NCI-H226 (cell line): ENCODE measurements at regions not wholly inside any gene's neighbourhood (a gene's known extent, or its start where the extent isn't known, plus 50 kb on each side); places are given as distances from the start of the nearest gene placed in this dataset.

Experiments
- DNase-seq: peaks from one replicate; pipeline ENCODE4 v3.0.0-alpha.2; 2015

DNA sequence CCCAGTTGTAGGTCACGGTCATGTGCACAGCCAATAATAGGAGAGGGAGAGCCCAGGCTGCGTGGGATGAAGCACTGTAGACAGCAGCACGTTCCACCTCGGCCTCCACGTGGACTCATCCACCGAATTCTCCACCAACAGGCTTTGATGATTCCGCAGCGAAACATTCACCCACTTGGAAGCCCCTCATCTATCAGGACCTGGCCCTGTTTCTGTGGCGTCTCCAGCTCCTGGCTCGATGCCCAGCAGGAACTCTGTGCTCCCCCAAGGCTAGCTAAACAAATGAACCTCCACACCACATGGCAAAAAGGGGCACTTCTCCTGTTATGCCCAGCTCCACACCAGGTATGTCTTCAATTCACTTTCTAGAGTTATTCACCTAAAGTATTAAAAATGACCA lies 237.9 kb upstream of the PDE10A start:
- DNase-seq: no peak

DNA sequence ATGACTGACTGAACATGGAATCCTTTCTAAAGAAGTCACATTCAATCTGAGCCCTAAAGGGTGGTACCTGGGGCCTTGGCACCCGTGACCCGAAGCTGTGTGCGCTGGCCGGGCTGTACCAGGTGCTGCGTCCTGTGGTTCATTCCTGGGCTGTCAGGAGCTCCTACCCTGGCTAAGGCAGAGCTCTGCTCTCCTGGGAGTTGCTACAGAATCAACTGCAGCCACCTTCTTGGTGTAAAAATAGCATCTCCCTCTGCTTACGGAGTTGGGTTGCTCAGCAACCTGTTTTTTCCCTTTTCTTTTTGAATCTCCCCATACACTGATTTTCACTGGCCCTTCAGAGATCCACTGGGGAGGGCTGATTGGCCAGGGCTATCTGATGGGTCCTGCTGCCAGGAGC lies 236.6 kb upstream of the PDE10A start:
- DNase-seq: no peak

DNA sequence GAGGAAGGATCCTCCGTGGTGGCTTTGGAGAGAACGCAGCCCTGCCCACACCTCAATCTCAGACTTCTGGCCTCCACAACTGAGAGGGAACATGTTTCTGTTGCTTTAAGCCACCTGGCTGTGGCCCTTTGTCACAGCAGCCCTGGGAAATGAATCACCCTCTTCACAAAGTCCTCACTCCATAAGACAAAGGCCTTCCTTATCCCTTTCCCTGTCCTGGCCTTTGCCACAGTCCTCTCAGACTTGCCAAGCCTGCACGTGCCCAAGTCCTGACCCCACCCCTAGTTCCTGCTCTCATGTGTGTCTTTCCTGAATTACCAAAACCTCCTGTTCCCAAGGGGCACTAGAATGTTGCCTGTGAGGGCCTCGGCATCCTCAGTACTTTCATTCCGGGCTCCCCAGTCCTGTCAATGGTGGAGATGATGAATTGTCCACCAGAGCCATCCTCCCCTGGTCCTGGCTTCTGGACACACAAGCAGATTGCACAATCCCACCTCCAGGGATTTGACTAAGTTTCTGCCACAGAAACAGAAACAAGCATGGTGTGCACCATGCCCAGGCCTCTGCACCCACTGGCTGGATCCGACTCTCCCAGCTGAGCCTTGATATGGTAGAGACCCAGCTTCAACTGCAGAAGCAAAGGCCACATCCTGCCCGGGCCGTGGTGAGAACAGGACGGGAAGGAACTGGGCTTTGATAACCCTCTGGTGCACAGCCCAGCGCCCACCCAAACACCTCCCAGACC lies 232.6 kb upstream of the PDE10A start:
- no peak for DNase-seq

DNA sequence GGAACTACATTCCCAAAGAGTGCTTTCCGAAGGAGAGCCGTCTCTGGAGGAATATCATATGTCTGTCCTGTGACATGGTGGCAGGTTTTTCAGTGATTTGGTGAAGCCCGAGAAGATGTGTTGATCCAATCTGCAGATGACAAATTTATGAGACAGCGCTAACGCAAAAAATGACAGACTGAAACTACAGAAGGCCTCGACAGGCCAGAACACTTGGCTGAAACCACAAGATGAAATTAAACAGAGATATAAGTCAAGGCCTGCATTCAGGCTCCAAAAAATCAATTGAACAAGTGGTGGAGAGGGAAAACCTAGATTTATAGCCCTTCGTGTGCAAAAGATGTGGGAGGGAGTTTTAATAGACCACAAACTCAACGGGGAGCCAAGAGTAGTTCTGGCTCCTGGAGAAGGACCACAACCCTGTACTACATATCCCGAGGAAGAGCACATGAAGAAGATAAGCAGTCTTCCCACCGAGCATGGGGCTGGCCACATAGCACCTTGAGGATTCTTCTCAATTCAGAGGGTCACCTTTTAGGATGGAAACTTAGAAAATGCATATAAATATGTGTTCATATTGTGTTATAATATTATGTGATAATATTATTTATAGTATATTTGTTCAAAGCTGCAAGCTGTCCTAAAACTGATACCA lies 231.3 kb upstream of the PDE10A start:
- DNase-seq: no peak

DNA sequence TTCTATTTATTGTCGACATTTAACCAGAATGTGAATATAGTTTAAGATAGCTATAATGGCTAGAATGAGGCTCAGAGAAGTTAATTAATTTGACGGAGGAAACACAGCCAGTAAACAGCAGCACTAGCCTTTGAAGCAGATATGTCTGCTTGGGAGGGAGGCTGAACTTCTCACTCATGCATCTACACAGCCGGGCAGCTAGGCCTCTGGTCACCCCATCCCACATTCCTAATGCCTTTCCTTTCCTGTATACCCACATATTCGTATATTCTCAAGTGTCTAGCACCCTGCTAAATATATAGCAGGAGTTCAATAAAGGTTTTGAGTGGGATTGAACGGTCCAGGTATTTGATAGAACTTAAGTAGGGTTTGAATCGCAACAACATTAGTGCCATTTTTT lies 230.4 kb upstream of the PDE10A start:
- DNase-seq: no peak

DNA sequence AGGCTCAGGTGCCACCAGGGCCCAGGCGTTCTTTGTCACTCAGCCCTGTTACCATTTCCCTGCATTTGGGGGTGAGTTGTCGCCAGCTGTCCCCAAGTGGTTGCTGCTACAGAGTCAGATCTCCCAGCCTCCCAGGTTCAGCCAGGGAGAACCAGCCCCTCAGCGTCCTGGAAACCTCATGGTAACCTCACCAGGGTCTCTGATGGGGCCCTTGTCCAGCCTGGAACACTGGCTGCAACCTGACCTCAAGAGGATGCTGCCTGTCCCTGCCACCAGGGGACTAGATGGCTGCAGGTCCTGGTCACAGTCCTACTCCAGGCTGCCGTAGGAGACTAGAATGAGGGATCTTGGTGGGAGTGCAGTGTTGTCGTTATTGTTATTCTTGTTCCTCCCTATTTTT lies 228.3 kb upstream of the PDE10A start:
- DNase-seq: no peak

DNA sequence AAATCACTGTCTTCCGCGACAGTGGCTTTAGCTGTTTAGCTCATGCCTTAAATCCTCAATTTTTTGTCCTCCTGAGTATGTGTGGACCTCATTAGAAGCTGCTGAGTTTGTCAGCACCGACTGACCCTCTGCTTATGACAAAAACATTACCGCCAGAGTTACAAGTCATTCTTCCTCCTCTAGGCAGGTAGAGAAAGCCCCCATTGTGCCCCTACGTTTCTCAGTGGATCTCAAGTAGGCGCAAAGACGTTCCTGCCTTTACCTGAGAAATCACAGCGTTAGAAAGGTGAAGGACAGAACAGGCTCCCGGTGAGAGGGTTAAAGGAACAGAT lies 227.3 kb upstream of the PDE10A start:
- DNase-seq: no peak

DNA sequence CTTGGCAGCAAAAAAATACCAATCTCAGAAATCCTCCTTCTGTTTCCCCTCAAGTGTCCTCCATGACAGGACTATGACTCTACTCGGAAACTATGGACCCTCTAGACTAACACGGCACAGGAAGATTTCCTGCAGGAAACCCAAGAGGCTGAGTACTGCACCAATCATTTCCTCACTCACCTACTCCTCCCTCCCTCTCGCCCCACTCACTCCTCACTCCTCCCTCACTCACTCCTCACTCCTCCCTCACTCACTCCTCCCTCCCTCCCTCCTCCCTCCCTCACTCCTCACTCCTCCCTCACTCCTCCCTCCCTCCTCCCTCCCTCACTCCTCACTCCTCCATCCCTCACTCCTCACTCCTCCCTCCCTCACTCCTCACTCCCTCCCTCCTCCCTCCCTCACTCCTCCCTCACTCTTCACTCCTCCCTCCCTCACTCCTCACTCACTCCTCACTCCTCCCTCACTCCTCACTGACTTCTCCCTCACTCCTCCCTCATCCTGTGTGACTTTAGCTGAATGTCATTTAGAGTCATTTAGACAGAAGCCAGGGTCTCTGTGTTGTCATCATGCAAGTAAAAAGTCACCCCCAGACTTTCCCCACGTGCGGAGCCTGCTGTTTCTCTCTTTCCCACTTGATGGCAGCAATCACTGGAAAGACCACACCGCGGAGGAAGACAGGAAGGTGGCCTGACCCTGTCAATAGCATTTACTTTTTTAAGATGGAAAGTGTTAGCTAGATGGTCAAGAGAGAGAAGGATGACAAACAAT lies 226.8 kb upstream of the PDE10A start:
- peak; percentile 7 for DNase-seq

DNA sequence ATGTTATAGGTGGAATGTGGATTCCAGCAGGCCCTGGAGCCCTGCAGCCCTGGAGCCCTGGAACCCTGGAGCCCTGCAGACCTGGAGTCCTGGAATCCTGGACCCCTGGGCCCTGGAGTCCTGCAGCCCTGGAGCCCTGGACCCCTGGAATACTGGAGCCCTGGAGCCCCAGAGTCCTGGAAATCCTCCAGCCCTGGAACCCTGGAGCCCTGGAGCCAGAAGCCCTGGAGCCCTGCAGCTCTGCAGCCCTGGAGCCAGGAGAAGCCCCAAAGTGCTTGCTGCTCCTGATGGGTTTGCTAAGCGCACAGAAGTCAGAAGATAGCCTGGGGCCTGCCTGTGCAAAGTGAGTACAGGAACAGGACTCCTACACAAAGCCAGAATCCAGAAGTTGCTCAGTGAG lies 223.1 kb upstream of the PDE10A start:
- DNase-seq: no peak

DNA sequence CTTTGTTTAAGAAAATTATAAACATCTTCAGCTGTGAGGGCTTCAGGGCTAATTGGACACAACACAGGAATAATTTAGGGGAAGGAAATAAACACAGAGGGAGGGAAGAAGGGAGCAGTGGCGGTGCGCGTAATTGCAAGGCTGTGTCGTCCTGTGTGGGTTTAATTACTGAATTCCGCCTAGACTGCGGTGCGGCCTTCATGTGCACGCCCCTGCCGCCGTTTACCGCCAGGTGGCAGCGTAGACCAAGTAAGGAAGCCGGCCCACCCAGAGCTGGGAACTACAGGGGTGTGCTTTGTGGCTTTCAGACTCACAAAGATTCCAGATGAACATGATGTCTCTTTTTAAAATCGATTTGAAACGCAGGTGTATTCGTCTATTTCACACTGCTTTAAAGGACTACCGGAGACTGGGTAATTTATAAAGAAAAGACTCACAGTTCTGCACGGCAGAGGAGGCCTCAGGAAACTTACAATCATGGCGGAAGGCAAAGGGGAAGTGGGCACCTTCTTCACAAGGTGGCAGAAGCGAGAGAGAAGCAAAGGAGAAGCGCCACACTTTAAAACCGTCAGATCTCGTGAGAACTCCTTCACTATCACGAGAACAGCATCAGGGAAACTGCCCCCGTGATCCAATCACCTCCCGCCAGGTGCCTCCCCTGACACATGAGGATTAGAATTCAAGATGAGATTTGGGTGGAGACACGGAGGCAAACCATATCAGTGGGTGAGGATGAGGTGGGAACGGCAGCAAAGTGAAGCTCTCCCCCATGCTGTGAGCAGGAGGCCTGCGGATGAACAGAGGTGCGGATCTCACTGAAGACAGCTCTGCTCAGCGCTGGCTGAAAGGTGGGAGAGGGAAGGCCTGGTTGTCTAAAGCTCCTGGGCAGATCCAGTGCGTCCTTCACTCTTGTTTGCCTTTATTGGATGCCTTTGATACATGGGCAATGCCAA lies 222.0 kb upstream of the PDE10A start:
- DNase-seq: peak; percentile 33

DNA sequence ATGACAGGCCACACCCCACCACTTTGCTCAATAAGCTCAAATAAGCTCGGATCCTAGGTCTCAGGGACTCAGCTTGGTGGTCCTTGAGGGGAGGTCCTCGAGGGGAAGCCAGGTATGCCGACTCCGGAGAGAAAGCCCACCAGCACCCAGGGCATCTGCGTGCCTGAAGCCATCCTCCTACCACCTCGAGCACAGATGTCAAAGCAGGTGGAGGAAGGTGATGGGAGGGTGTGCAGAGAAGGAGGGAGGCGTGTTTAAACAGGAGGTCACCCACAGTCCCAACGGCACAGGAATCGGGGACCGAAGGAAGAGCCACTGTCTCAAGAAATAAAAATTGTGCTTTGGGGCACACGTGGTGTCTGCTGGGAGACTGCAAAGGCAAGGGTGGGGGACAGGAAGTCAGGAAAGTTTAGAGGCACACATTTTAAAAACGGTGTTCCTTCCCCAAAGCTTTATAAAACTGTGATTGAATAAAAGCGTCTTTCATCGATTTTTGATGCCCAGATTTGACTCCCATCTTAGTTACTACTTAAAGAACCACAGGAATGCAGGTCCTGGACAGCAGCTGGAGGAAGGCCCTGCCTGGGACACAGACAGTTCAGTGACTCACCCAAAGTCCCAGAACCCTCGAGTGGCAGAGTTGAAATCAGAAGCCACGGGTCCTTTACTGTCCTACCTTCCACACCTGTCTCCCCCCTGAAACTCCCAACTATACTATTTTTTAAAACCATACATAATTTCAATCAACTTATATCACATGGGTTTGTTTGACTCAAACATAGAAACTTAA lies 221.0 kb upstream of the PDE10A start:
- no peak for DNase-seq

DNA sequence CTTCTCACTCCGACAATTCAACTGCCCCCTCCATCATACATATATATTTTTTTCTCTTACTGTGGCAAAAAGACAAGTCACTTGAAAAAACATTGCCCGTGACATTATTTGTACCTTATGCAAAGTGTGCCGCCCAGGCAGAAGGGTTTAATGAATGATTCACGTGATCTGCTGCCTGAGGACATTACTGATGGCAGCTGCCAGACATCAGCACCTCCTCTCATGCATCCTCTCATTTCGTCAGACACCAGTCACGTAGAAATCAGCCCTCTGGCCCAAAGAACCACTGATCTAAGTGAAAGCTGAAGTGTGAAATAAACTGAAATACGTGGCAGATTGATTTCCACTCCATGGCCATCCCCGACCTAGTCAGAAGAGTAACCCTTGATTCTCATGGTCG lies 218.8 kb upstream of the PDE10A start:
- no peak for DNase-seq

DNA sequence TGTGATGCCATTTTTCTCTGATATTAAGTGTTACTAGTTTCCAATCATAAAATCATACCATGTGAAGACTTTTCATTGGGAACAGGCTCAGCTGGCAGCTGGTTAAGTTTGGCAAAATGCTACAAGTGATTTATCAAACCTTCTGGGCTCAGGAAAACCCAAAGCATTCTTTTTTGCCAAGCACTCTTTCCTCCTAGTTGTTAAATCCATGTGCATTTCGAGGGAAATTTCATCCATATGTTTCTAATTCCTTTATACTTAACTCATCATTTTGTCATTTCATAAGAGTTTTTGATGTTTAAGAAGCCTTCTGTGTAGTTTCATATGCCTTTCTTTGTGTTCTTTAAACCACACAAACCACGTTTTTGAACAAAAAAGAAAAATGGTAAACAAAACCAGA lies 217.6 kb upstream of the PDE10A start:
- no peak for DNase-seq

DNA sequence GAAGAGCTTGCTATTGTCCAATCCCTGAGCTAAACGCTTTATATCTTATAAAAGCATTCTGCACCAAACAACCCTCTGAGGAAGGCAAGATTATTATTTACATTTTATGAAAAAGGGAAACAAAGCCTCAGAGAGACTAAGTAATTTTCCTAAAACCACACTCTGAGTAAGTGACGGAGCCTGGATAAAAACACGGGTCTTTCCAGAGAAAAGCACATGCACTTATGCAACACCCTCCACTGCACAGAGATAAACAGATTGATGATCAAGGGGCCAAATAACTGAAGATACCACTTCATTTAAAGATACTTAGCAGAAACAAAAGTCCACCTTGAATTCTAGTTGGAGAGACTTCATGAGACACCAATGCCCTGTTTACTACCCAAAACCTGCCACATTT lies 214.7 kb upstream of the PDE10A start:
- DNase-seq: no peak

DNA sequence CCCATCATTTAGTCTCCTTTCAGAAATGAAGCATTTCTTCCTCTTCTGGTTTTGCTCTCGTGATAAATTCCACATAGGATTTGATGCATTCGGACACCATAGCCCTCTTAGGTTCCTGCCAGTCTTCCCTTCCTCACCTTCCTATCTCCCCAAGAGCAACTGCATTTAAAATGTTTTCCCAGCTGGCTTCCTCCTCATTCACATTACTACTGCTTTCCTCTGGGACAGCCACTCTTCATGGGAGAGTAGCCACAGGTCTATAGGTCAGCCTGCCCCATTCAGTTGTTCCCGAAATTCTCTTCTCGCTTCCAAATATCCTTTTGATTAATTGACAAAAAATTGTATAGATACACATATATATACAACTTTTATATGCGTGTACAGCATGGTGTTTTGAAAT lies 214.2 kb upstream of the PDE10A start:
- DNase-seq: no peak

DNA sequence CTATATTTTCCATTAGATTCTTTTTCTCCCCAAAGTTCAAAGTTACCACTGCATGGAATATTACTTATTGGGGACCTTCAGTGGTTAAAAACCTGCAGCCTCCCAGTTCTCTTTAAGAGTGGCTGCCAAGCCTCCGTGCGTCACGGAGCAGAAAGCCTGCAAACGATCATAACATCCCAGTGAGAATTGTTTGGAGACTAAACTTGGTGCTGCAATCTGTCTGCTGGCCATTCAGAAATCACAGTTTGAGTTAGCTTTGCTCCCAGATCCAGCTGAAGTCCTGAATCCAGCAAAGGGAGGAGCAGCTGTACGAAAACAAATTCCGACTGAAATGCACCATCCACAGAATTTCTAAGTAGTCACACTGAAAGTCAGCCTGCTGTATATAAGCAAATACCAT lies 213.5 kb upstream of the PDE10A start:
- DNase-seq: no peak

DNA sequence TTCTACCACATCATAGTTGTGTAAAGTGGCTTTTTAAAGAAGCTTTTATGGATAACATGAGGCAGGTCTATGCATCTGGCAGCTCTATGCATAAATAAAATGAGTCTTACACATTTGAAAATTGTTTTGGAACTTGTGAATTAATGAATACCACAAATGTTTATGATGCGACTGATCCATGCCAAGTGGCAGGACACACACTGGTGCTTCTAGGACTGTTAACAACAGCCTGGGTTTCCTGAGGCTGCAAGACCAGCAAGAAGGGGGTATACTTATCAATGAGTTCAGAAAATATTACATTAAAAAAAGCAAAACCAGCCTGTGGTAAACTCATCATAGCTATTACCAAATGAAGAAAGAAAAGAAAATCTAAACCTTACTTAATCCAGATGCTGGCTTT lies 212.9 kb upstream of the PDE10A start:
- no peak for DNase-seq

DNA sequence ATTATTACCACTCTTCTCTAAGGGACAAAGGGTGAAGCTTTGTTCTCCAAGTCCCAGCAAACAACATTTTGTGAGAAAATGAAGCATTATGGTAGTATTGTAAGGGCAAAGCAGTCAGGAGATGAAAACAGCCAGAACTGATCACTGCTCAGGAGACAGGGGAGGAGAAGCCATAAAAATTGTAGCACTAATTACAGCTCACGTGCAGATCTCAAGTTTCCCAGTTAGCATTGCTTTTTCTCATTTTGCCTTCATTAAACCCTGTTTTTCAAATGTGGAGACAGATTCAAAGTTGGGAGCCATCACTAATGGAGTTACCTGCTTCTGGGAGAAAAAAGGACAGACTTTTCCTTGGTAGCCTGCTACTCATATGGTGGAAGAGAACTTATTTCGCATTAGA lies 210.9 kb upstream of the PDE10A start:
- DNase-seq: no peak

DNA sequence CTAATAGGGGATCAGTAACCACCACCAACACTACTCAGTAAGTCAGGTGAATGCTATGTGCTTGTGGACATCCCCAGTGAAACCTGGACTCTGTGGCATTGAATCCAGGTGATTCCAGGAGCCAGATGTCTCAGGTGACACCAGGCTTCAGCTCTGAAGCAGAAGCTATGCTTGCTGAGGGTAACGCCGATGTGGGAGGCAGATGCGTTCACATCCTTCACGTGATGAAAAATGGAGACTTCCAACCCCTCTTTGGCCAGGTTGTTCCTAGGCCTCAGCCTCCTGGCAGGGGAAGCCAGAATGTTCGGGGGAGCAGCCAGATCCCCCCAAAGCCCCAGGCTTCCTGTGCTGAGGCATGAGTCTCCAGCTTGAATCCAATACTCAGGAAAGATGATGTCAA lies 209.8 kb upstream of the PDE10A start:
- no peak for DNase-seq

DNA sequence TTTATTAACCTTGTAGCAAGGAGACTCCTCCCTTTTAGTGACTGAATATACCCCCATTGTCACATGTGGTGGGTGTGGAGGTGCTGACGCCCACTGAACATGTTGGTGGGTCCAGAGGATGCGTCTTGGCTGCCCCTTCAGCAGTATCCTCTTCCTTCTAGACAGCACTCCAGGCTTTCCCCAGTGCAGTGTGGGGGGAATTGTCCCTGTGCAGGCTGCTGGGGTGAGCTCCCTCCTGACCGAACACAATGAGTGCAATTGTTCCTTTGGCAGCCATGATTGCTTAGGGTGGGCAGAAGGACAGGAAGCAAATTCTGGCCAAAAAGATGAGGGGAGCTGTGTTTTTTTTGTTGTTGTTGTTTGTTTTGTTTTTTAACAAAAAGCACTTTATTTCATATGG lies 209.3 kb upstream of the PDE10A start:
- DNase-seq: no peak

DNA sequence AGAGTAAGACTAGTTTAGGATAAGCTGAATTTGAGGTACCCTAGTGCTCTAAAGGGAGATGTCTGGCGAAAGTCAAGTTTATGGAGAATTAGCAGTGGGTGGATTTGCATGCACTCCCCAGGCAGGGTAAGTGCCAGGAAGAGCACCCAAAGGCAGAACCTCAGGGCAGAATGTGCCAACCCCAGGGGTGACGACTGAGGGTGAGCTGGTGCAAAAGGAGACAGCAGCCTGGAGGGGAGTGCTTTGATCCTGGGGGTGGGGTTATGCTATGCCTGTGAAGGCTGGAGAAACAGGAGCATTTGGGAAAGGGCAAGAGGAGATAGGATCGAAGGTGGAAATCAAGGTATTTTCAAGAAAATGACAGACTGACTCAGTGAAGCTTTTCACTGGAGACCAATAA lies 208.5 kb upstream of the PDE10A start:
- no peak for DNase-seq

DNA sequence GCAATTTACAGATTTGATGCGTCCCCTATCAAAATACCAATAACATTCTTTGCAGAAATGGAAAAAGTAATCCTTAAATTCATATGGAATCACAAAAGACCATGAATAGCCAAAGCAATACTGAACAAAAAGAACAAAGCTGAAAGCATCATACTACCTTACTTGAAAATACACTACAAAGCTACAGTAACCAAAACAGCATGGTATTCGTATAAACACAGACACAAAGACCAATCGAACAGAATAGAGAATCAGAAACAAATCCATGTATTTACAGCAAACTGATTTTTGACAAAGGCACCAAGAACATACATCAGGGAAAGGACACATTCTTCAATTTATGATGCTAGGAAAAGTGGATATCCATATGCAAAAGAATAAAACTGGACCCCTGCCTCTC lies 206.5 kb upstream of the PDE10A start:
- DNase-seq: no peak
